Endodermal cell (in vitro differentiated cells): ENCODE measurements at regions not wholly inside any gene's neighbourhood (a gene's known extent, or its start where the extent isn't known, plus 50 kb on each side); places are given as distances from the start of the nearest gene placed in this dataset.

Source experiments
- DNase-seq: peaks from one replicate; pipeline ENCODE4 v3.0.0-alpha.2; 2017
- H3K27ac ChIP-seq: 2 replicates; pipeline ENCODE4 v1.5.1; 2013; ENCODE audit warnings: mild to moderate bottlenecking, low read depth, low read length, moderate library complexity
- H3K27me3 ChIP-seq: 2 replicates; pipeline ENCODE4 v1.6.1; 2013; ENCODE audit warnings: mild to moderate bottlenecking, low read length, moderate library complexity; ENCODE audit not compliant: insufficient read depth, control insufficient read depth, poor library complexity, severe bottlenecking
- H3K36me3 ChIP-seq: 2 replicates; pipeline ENCODE4 v1.7.0; 2013; ENCODE audit warnings: mild to moderate bottlenecking, low read length, moderate library complexity; ENCODE audit not compliant: control insufficient read depth, insufficient read depth
- H3K4me1 ChIP-seq: one replicate; pipeline ENCODE4 v1.7.0; 2013; ENCODE audit warnings: low read length; ENCODE audit not compliant: control insufficient read depth, insufficient read depth
- H3K4me3 ChIP-seq: 2 replicates; pipeline ENCODE4 v1.5.1; 2013; ENCODE audit warnings: mild to moderate bottlenecking, low read length, moderate library complexity
- H3K9ac ChIP-seq: 2 replicates; pipeline ENCODE4 v1.6.1; 2013; ENCODE audit warnings: mild to moderate bottlenecking, low read length, moderate library complexity; ENCODE audit not compliant: poor library complexity, severe bottlenecking; ENCODE audit errors: extremely low read depth
- H3K9me3 ChIP-seq: 2 replicates; pipeline ENCODE4 v1.6.1; 2013; ENCODE audit warnings: mild to moderate bottlenecking, low read length, moderate library complexity; ENCODE audit not compliant: control insufficient read depth
- H3K27ac Mint-ChIP-seq: 2 replicates; pipeline ENCODE4 v1.8.0; 2020; ENCODE audit warnings: mixed read lengths
- H3K27me3 Mint-ChIP-seq: 2 replicates; pipeline ENCODE4 v1.8.0; 2021; ENCODE audit warnings: mild to moderate bottlenecking, mixed read lengths; ENCODE audit not compliant: insufficient read depth
- H3K36me3 Mint-ChIP-seq: 2 replicates; pipeline ENCODE4 v1.8.0; 2020; ENCODE audit warnings: low read depth, mixed read lengths
- H3K4me1 Mint-ChIP-seq: 2 replicates; pipeline ENCODE4 v1.8.0; 2020; ENCODE audit warnings: mixed read lengths
- H3K4me3 Mint-ChIP-seq: 2 replicates; pipeline ENCODE4 v1.8.0; 2020; ENCODE audit warnings: mild to moderate bottlenecking, moderate library complexity, mixed read lengths
- H3K9me3 Mint-ChIP-seq: 2 replicates; pipeline ENCODE4 v1.8.0; 2020; ENCODE audit warnings: mild to moderate bottlenecking, mixed read lengths
- CTCF ChIP-seq: fragments of 200-600 bp; sonication (generic); conservative IDR thresholded peaks from 2 replicates; pipeline ENCODE4 v1.5.0; 2021; ENCODE audit warnings: antibody characterized with exemption, mild to moderate bottlenecking
- whole genome bisulfite sequencing, 2 experiments: methylation state at CpG; one replicate each; pipeline versions ENCODE4 v1.1.5 to v1.1.7; 2013; ENCODE audit warnings: missing lambda C conversion rate in 2 of 2, mixed read lengths in 1 of 2; ENCODE audit not compliant: insufficient coverage in 1 of 2, insufficient read length in 1 of 2; 5-methylcytosine and 5-hydroxymethylcytosine counted together

GRCh38 chr19:13712767-13713201 lies 51.5 kb upstream of the MRI1 start:
- Histone ChIP-seq H3K4me1 (no peaks in the 10 kb centered on the region), H3K36me3 (no peaks in the 10 kb centered on the region), H3K9ac (no peak overlapping the region), H3K27me3 (no peaks in the 10 kb centered on the region), H3K4me3 (no peak overlapping the region), H3K27ac (no peak overlapping the region), H3K9me3 (peaks cover 6% of the 10 kb centered on the region)
- 89 to 90% methylated on average over 2 to 6 of the region's 7 CpGs for WGBS, 2 experiments
- H3K4me1 Mint-ChIP-seq: peaks cover 2% of the 10 kb centered on the region
- peaks cover 2% of the 10 kb centered on the region for H3K36me3 Mint-ChIP-seq
- H3K27ac Mint-ChIP-seq: no peak overlapping the region
- no peak for TF ChIP-seq CTCF
- no peak for DNase-seq
- H3K27me3 Mint-ChIP-seq: peaks cover 2% of the 10 kb centered on the region
- H3K9me3 Mint-ChIP-seq: peaks cover 24% of the 10 kb centered on the region
- no peak overlapping the region for H3K4me3 Mint-ChIP-seq

GRCh38 chr19:13707915-13708314 lies 56.4 kb upstream of the MRI1 start:
- Histone ChIP-seq H3K4me1 (no peaks in the 10 kb centered on the region), H3K9me3 (peaks cover 9% of the 10 kb centered on the region), H3K27ac (no peak overlapping the region), H3K27me3 (no peaks in the 10 kb centered on the region), H3K9ac (no peak overlapping the region), H3K36me3 (no peaks in the 10 kb centered on the region), H3K4me3 (no peak overlapping the region)
- H3K27ac Mint-ChIP-seq: no peak overlapping the region
- H3K4me1 Mint-ChIP-seq: peaks cover 2% of the 10 kb centered on the region
- 60 to 88% methylated on average over 1 to 4 of the region's 4 CpGs for WGBS, 2 experiments
- TF ChIP-seq CTCF: no peak
- DNase-seq: no peak
- no peaks in the 10 kb centered on the region for H3K36me3 Mint-ChIP-seq
- peaks cover 17% of the 10 kb centered on the region for H3K9me3 Mint-ChIP-seq
- no peak overlapping the region for H3K4me3 Mint-ChIP-seq
- H3K27me3 Mint-ChIP-seq: peaks cover 3% of the 10 kb centered on the region

- H3K4me1 ChIP-seq: no peaks in the 10 kb centered on the region
- Mint-ChIP-seq H3K36me3 (no peaks in the 10 kb centered on the region), H3K4me3 (no peak overlapping the region), H3K27ac (no peak overlapping the region), H3K27me3 (peaks cover 5% of the 10 kb centered on the region), H3K4me1 (no peaks in the 10 kb centered on the region), H3K9me3 (peaks cover 28% of the 10 kb centered on the region)
- DNase-seq: no peak
- no peaks in the 10 kb centered on the region for H3K27me3 ChIP-seq
- H3K9me3 ChIP-seq: peaks cover 14% of the 10 kb centered on the region
- no peak for TF ChIP-seq CTCF
- no peak overlapping the region for H3K27ac ChIP-seq
- H3K36me3 ChIP-seq: no peaks in the 10 kb centered on the region
- 86 to 94% methylated on average over 4 to 5 of the region's 5 CpGs for WGBS, 2 experiments
- H3K9ac ChIP-seq: no peak overlapping the region
- H3K4me3 ChIP-seq: no peak overlapping the region
Observed at GRCh38 chr19:13705928-13706447, 58.3 kb upstream of the MRI1 start.
